HepG2 (cell line): ENCODE measurements at regions not wholly inside any gene's neighbourhood (a gene's known extent, or its start where the extent isn't known, plus 50 kb on each side); places are given as distances from the start of the nearest gene placed in this dataset.

Experiments used
- ATAC-seq: fragments of 200-7000 bp; cut with Tn5 transposase; 3 replicates; pipeline ENCODE4 v1.9.1; 2020; ENCODE audit warnings: mild to moderate bottlenecking, moderate library complexity
- BruUV-seq: library from RNA; stranded (reverse); fragments of 400-500 nt; replicated peaks from 2 replicates; lab custom pipeline; 2021; lab: Mats Ljungman, UMichigan
- CTCF ChIA-PET: fragments of 300-600 bp; formaldehyde crosslinking; extraction: SDS; loops from one replicate; lab custom pipeline; 2021; ENCODE audit warnings: low total read pairs, inconsistent platforms, low intra/inter-chr PET ratio; lab: Yijun Ruan, JAX
- POLR2A ChIA-PET: fragments of 350-600 bp; sonication (Branson Sonifier 250); formaldehyde crosslinking; loops from one replicate; lab custom pipeline; 2020; ENCODE audit warnings: antibody characterized with exemption, inconsistent platforms; lab: Yijun Ruan, JAX
- DNase-seq: peaks from one replicate; pipeline ENCODE4 v3.0.0-alpha.2; 2015; ENCODE audit warnings: low spot score
- FAIRE-seq: peaks from 3 replicates; lab custom pipeline; 2011; peaks lifted over from hg19 to GRCh38; lab: Jason Lieb, UNC
- H2AFZ ChIP-seq: one replicate; pipeline ENCODE4 v1.6.1; 2011; ENCODE audit warnings: low read length, inconsistent platforms
- H3K27ac ChIP-seq: fragments of 300-600 bp; 3 replicates; pipeline ENCODE4 v1.8.0; 2011; ENCODE audit warnings: mixed run types, mild to moderate bottlenecking, mixed read lengths, low read length, inconsistent platforms; ENCODE audit not compliant: insufficient read depth; ENCODE audit errors: extremely low read length
- H3K27me3 ChIP-seq, 2 experiments: fragments of 200-600 bp in 1 of 2; 2 replicates in 1 of 2; 3 replicates in 1 of 2; pipeline versions ENCODE4 v1.6.0 to v1.8.0; 2011; ENCODE audit warnings: low read length in 2 of 2, mild to moderate bottlenecking in 2 of 2, moderate library complexity in 2 of 2, inconsistent platforms in 1 of 2; ENCODE audit not compliant: insufficient read depth in 2 of 2, control insufficient read depth in 1 of 2
- H3K36me3 ChIP-seq, 2 experiments: fragments of 200-600 bp in 1 of 2; replicated peaks in 1 of 2; 2 replicates in 1 of 2; 3 replicates in 1 of 2; pipeline versions ENCODE4 v1.5.1 to v1.8.0; 2011; ENCODE audit warnings: low read length in 2 of 2, inconsistent platforms in 1 of 2; ENCODE audit not compliant: insufficient read depth in 2 of 2, control insufficient read depth in 1 of 2
- H3K4me1 ChIP-seq: 2 replicates; pipeline ENCODE4 v1.5.1; 2012; ENCODE audit warnings: low read length, inconsistent platforms; ENCODE audit not compliant: insufficient read depth
- H3K4me2 ChIP-seq: 2 replicates; pipeline ENCODE4 v1.6.0; 2011; ENCODE audit warnings: low read depth, low read length, inconsistent platforms
- H3K4me3 ChIP-seq, 3 experiments: fragments of 200-600 bp in 1 of 3; sonication (generic), shearing (Covaris generic) in 1 of 3; replicated peaks in 1 of 3; 2 replicates each; pipeline ENCODE4 v1.5.1; 2011 to 2016; ENCODE audit warnings: low read length in 3 of 3, inconsistent platforms in 2 of 3, low read depth in 2 of 3, mild to moderate bottlenecking in 2 of 3, control low read depth in 1 of 3, mixed read lengths in 1 of 3; ENCODE audit not compliant: insufficient read depth in 1 of 3
- H3K79me2 ChIP-seq: one replicate; pipeline ENCODE4 v1.6.1; 2011; ENCODE audit warnings: low read length, inconsistent platforms; ENCODE audit not compliant: insufficient read depth
- H3K9ac ChIP-seq: 2 replicates; pipeline ENCODE4 v1.6.0; 2011; ENCODE audit warnings: mild to moderate bottlenecking, low read depth, low read length, inconsistent platforms; ENCODE audit not compliant: insufficient read depth
- H3K9me3 ChIP-seq: 2 replicates; pipeline ENCODE4 v1.5.1; 2012; ENCODE audit warnings: mild to moderate bottlenecking, low read length
- H4K20me1 ChIP-seq: 2 replicates; pipeline ENCODE4 v1.6.0; 2011; ENCODE audit warnings: inconsistent platforms, mild to moderate bottlenecking, low read length, moderate library complexity; ENCODE audit not compliant: insufficient read depth
- JUN ChIP-seq: sonication (generic); formaldehyde crosslinking; IDR thresholded peaks from 2 replicates; pipeline ENCODE4 v1.4.0; 2020; ENCODE audit warnings: mild to moderate bottlenecking, missing genetic modification reagents
- TFDP1 ChIP-seq: IDR thresholded peaks from 2 replicates; pipeline ENCODE4 v1.6.1; 2016; ENCODE audit warnings: missing compliant biosample characterization, missing genetic modification reagents, borderline replicate concordance
- ZNF772 ChIP-seq: sonication (generic); formaldehyde crosslinking; IDR thresholded peaks from 2 replicates; pipeline ENCODE4 v1.5.0; 2020; ENCODE audit warnings: mild to moderate bottlenecking, missing genetic modification reagents
- WGBS: methylation state at CpG from one replicate; pipeline ENCODE4 v1.1.6; 2017; ENCODE audit warnings: low lambda C conversion rate; 5-methylcytosine and 5-hydroxymethylcytosine counted together
- in situ Hi-C: cut with HindIII; loops from 2 replicates; pipeline ENCODE4 v1.10.0; 2017; ENCODE audit warnings: low pct_unique_long_range_greater_than_20kb; ENCODE audit not compliant: extremely low pct_ligation_motif_present
- intact Hi-C: fragments of 100-400 bp; cut with micrococcal nuclease; formaldehyde crosslinking; loops from one replicate; pipeline ENCODE4 v1.10.0; 2022; ENCODE audit not compliant: unreplicated experiment

GRCh38 chr2:142721015-142721414 is 156.4 kb upstream of the KYNU start:
- H3K79me2 ChIP-seq, result no peaks in the 10 kb centered on the region
- POLR2A ChIA-PET, result no interaction called here
- TF ChIP-seq JUN (CRISPR knock-in tag), result no peak
- no peak for TF ChIP-seq TFDP1
- TF ChIP-seq, all 625 proteins: peak for 0
- Histone ChIP-seq H3K27ac (no peak overlapping the region), H3K4me1 (no peaks in the 10 kb centered on the region), H3K4me2 (no peak overlapping the region), H3K4me3 (no peak overlapping the region), H2AFZ (no peak overlapping the region), H4K20me1 (no peaks in the 10 kb centered on the region), H3K9me3 (no peaks in the 10 kb centered on the region), H3K36me3 (no peaks in the 10 kb centered on the region), H3K27me3 (no peaks in the 10 kb centered on the region), H3K9ac (no peak overlapping the region)
- CTCF ChIA-PET, result no interaction called here
- BruUV-seq, result no TSS peak
- WGBS, result 72% methylated on average over 2 of the region's 2 CpGs
- DNase-seq (no peak), FAIRE-seq (no peak), ATAC-seq (no peak)
- intact Hi-C loops, result no loop called here
- in situ Hi-C loops, result no loop called here

GRCh38 chr2:142718576-142719155 is 158.8 kb upstream of the KYNU start:
- H3K4me2 ChIP-seq, result no peak overlapping the region
- H3K27ac ChIP-seq, result no peak overlapping the region
- ATAC-seq (no peak), FAIRE-seq (no peak), DNase-seq (no peak)
- H3K4me1 ChIP-seq, result no peaks in the 10 kb centered on the region
- in situ Hi-C loops, result no loop called here
- no TSS peak for BruUV-seq
- H2AFZ ChIP-seq, result no peak overlapping the region
- ChIA-PET POLR2A (no interaction called here), CTCF (no interaction called here)
- no peak overlapping the region for H3K4me3 ChIP-seq
- H4K20me1 ChIP-seq, result no peaks in the 10 kb centered on the region
- H3K36me3 ChIP-seq, result no peaks in the 10 kb centered on the region
- no peaks in the 10 kb centered on the region for H3K27me3 ChIP-seq
- no peaks in the 10 kb centered on the region for H3K9me3 ChIP-seq
- intact Hi-C loops, result no loop called here
- no peak for TF ChIP-seq ZNF772 (CRISPR knock-in tag)
- no peak overlapping the region for H3K9ac ChIP-seq
- no peaks in the 10 kb centered on the region for H3K79me2 ChIP-seq
- 33% methylated on average over 7 of the region's 7 CpGs for WGBS
